Panc1 (cell line): ENCODE measurements at regions not wholly inside any gene's neighbourhood (a gene's known extent, or its start where the extent isn't known, plus 50 kb on each side); places are given as distances from the start of the nearest gene placed in this dataset.

ENCODE experiments used
- ATAC-seq: fragments of 200-7000 bp; cut with Tn5 transposase; 2 replicates; pipeline ENCODE4 v1.9.1; 2020; ENCODE audit warnings: mild to moderate bottlenecking, moderate library complexity
- BruUV-seq: library from RNA; stranded (reverse); fragments of 400-500 nt; replicated peaks from 2 replicates; lab custom pipeline; 2021; lab: Mats Ljungman, UMichigan
- CTCF ChIA-PET: fragments of 300-600 bp; sonication (Branson Sonifier 250); formaldehyde crosslinking; loops from one replicate; lab custom pipeline; 2022; ENCODE audit warnings: antibody characterized with exemption; lab: Charles Lee
- POLR2A ChIA-PET: fragments of 300-600 bp; sonication (Branson Sonifier 250); formaldehyde crosslinking; loops from one replicate; lab custom pipeline; 2022; ENCODE audit warnings: antibody characterized with exemption; lab: Charles Lee
- DNase-seq: peaks from one replicate; pipeline ENCODE4 v3.0.0-alpha.2; 2010; ENCODE audit warnings: low read depth, low spot score
- H3K27ac ChIP-seq: 2 replicates; pipeline ENCODE4 v1.5.1; 2011; ENCODE audit warnings: mild to moderate bottlenecking, low read length, inconsistent platforms
- H3K27me3 ChIP-seq: fragments of 200-500 bp; sonication (Bioruptor generic); 2 replicates; pipeline ENCODE4 v1.6.0; 2014; ENCODE audit warnings: low read length, inconsistent platforms; ENCODE audit not compliant: control insufficient read depth, insufficient read depth
- H3K36me3 ChIP-seq: fragments of 200-500 bp; sonication (Bioruptor generic); 2 replicates; pipeline ENCODE4 v1.5.1; 2014; ENCODE audit warnings: inconsistent platforms, mild to moderate bottlenecking, low read length, moderate library complexity; ENCODE audit not compliant: control insufficient read depth, insufficient read depth
- H3K4me1 ChIP-seq: 2 replicates; pipeline ENCODE4 v1.5.1; 2011; ENCODE audit warnings: inconsistent platforms, mild to moderate bottlenecking, low read length, moderate library complexity; ENCODE audit not compliant: control insufficient read depth, insufficient read depth
- H3K4me3 ChIP-seq, 2 experiments: 2 replicates each; pipeline ENCODE4 v1.5.1; 2011 to 2012; ENCODE audit warnings: low read depth in 2 of 2, low read length in 2 of 2, mild to moderate bottlenecking in 2 of 2, inconsistent platforms in 1 of 2, moderate library complexity in 1 of 2
- H3K9me3 ChIP-seq: fragments of 200-500 bp; sonication (Bioruptor generic); 2 replicates; pipeline ENCODE4 v1.5.1; 2014; ENCODE audit warnings: low read depth, mild to moderate bottlenecking, inconsistent platforms, low read length, moderate library complexity; ENCODE audit not compliant: control insufficient read depth, insufficient read depth
- CTCF ChIP-seq: fragments of 450-650 bp; IDR thresholded peaks from 2 replicates; pipeline ENCODE4 v1.5.1; 2017; ENCODE audit warnings: mild to moderate bottlenecking
- POLR2AphosphoS5 ChIP-seq: IDR thresholded peaks from 2 replicates; pipeline ENCODE4 v1.6.1; 2012; ENCODE audit warnings: mild to moderate bottlenecking, low read depth, low read length, moderate library complexity
- SIN3A ChIP-seq: IDR thresholded peaks from 2 replicates; pipeline ENCODE4 v1.6.1; 2012; ENCODE audit warnings: low read depth, mild to moderate bottlenecking, low read length, moderate library complexity, borderline replicate concordance; ENCODE audit not compliant: insufficient read depth
- TCF7L2 ChIP-seq: IDR thresholded peaks from 2 replicates; pipeline ENCODE4 v1.6.1; 2011; ENCODE audit warnings: mild to moderate bottlenecking, low read depth, low read length, inconsistent platforms
- in situ Hi-C: cut with HindIII; loops from 2 replicates; pipeline ENCODE4 v1.10.0; 2016; ENCODE audit warnings: low sequenced_read_pairs, low pct_unique_long_range_greater_than_20kb
- intact Hi-C: fragments of 100-400 bp; cut with micrococcal nuclease; formaldehyde crosslinking; loops from one replicate; pipeline ENCODE4 v1.10.0; 2022; ENCODE audit not compliant: unreplicated experiment
- TF ChIP-seq, protein P1 (sequence below), 2 experiments: IDR thresholded peaks; 2 replicates each; pipeline ENCODE4 v1.6.1; 2011 to 2012; ENCODE audit warnings: low read depth in 2 of 2, control low read depth in 1 of 2, low read length in 1 of 2, mild to moderate bottlenecking in 1 of 2, moderate library complexity in 1 of 2; ENCODE audit not compliant: insufficient read depth in 1 of 2

GRCh38 chr10:125258676-125259075, 98.3 kb upstream of the CTBP2 start:
- Histone ChIP-seq H3K4me1 (peaks cover 8% of the 10 kb centered on the region; the same call in 1 of the 2 replicates), H3K9me3 (no peaks in the 10 kb centered on the region), H3K27me3 (no peaks in the 10 kb centered on the region), H3K36me3 (no peaks in the 10 kb centered on the region), H3K4me3 (no peak overlapping the region), H3K27ac (no peak overlapping the region)
- ATAC-seq (no peak), DNase-seq (no peak)
- intact Hi-C loops (no loop called here), in situ Hi-C loops (no loop called here)
- no peak for TF ChIP-seq POLR2AphosphoS5
- no peak for TF ChIP-seq CTCF
- no peak for TF ChIP-seq TCF7L2
- TF ChIP-seq SIN3A, result no peak
- TF ChIP-seq, protein P1, sequence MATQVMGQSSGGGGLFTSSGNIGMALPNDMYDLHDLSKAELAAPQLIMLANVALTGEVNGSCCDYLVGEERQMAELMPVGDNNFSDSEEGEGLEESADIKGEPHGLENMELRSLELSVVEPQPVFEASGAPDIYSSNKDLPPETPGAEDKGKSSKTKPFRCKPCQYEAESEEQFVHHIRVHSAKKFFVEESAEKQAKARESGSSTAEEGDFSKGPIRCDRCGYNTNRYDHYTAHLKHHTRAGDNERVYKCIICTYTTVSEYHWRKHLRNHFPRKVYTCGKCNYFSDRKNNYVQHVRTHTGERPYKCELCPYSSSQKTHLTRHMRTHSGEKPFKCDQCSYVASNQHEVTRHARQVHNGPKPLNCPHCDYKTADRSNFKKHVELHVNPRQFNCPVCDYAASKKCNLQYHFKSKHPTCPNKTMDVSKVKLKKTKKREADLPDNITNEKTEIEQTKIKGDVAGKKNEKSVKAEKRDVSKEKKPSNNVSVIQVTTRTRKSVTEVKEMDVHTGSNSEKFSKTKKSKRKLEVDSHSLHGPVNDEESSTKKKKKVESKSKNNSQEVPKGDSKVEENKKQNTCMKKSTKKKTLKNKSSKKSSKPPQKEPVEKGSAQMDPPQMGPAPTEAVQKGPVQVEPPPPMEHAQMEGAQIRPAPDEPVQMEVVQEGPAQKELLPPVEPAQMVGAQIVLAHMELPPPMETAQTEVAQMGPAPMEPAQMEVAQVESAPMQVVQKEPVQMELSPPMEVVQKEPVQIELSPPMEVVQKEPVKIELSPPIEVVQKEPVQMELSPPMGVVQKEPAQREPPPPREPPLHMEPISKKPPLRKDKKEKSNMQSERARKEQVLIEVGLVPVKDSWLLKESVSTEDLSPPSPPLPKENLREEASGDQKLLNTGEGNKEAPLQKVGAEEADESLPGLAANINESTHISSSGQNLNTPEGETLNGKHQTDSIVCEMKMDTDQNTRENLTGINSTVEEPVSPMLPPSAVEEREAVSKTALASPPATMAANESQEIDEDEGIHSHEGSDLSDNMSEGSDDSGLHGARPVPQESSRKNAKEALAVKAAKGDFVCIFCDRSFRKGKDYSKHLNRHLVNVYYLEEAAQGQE (IDR thresholded peaks at IDR 0.05; ENCODE audit: insufficient read depth in 1 of 2, low read depth in 2 of 2, low read length in 1 of 2), result no peak
- CTCF ChIA-PET, result no interaction called here
- POLR2A ChIA-PET, result no interaction called here
- no TSS peak for BruUV-seq

- DNase-seq (no peak), ATAC-seq (no peak)
- no peak overlapping the region for H3K27ac ChIP-seq
- H3K4me3 ChIP-seq, result no peak overlapping the region
- BruUV-seq, result no TSS peak
- in situ Hi-C loops (no loop called here), intact Hi-C loops (no loop called here)
- H3K36me3 ChIP-seq, result no peaks in the 10 kb centered on the region
- no peak for TF ChIP-seq CTCF
- TF ChIP-seq SIN3A, result no peak
- no peak for TF ChIP-seq POLR2AphosphoS5
- TF ChIP-seq, protein P1 (IDR thresholded peaks at IDR 0.05; ENCODE audit: insufficient read depth in 1 of 2, low read depth in 2 of 2, low read length in 1 of 2), result no peak
- TF ChIP-seq TCF7L2, result no peak
- H3K27me3 ChIP-seq, result no peaks in the 10 kb centered on the region
- ChIA-PET CTCF (no interaction called here), POLR2A (no interaction called here)
- 0 out of 2 replicates have a peak, but pooled peaks cover 2% of the 10 kb centered on the region for H3K4me1 ChIP-seq
- H3K9me3 ChIP-seq, result no peaks in the 10 kb centered on the region
These were observed 97.3 kb upstream of the CTBP2 start for GRCh38 chr10:125257521-125258108.
